HG02870 (cell line): ENCODE measurements at regions not wholly inside any gene's neighbourhood (a gene's known extent, or its start where the extent isn't known, plus 50 kb on each side); places are given as distances from the start of the nearest gene placed in this dataset.
"Not testable (repeated sequence)": the region's sequence is repeated elsewhere in the genome, so short reads cannot be mapped to it uniquely, and the experiment has no call there.

Experiments used
- ATAC-seq: cut with Tn5 transposase; IDR thresholded peaks from one replicate; pipeline ENCODE4 v1.9.1; 2021; ENCODE audit warnings: mild to moderate bottlenecking, moderate library complexity; ENCODE audit not compliant: unreplicated experiment

DNA sequence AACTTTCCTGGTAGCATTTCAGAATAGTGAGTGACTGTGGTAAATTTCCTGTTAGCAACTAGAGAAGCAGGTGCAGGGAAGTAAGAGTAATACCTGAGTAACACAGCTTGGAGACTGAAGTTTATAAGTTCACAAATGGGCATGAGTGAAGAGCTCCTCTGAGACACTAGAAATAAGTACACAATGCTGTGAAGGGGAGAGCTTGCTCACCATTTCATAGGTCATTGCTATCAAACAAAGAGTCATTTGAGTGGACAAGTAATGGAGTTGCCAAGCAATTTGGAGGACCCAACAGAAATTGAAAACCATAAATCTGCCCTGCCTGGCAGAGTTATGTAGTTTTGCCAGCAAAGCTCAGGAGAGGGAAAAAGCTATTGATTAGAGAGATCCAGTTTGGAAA is 523.6 kb downstream of the TRAM1L1 start:
- ATAC-seq: no peak

DNA sequence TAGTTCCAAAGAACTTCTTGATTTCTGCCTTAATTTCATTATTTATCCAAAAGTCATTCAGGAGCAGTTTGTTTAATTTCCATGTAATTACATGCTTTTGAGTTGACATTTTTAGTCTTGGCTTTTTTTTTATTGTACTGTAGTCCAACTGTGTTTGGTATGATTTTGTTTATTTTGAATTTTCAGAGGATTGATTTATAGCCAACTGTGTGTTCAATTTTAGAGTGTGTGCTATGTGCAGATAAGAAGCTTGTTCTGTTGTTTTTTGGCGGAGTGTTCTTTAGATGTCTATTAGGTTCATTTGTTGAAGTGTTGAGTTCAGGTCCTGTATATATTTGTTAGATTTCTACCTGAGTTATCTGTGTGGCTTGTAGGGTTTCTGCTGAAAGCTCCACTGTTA is 533.6 kb downstream of the TRAM1L1 start:
- ATAC-seq: no peak

DNA sequence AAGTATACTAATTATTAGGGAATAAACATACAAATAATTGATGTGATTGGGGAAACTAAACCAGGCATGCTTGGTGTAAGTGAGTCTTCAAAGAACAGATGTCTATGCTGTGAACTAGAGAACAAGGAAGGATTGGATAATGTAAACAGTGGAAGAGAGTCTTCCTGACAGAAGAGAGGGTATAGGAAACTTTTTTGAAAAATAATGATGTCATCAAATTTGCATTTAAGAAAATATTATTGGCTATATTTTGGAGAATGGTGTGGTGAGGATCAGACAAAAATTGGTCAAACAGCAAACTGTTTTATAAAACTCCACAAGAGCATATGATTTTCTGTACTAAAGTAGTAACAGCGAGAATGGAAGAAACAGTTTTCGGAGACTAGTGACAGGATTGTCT is 537.7 kb downstream of the TRAM1L1 start:
- no peak for ATAC-seq

DNA sequence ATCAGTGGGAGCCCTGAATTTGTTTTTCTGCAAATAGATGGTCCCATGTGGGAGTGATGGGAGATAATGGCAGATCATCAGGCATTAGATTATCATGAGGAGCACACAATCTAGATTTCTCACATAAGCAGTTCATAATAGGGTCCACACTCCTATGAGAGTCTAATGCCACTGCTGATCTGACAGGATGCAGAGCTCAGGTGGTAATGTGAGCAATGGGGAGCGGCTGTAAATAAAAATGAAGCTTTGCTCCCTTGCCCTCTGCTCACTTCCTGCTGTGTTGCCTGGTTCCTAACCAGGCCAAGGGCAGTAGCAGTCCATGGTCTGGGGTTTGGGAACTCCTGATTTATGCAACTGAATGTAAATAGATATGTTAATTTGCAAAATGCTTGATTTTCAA is 538.6 kb downstream of the TRAM1L1 start:
- no peak for ATAC-seq

DNA sequence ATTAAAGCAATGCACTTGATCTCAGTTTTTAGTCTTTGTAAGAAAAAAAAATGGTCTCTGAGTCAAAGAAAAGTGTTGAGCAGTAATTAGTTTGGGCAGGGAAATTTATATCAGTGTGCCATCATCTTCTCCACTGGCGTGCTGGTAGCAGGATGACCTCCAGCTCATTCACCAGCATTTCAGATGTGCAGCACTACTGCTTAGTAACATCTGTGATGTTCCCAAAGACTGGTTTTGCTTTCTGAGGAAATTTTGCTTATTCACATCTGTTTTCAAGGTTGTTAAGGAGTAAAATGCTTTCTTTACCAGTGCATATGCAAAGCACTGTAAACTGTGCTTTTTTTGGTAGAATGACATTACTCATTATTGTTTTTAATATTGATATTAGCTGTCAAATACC is 540.4 kb downstream of the TRAM1L1 start:
- ATAC-seq: no peak

DNA sequence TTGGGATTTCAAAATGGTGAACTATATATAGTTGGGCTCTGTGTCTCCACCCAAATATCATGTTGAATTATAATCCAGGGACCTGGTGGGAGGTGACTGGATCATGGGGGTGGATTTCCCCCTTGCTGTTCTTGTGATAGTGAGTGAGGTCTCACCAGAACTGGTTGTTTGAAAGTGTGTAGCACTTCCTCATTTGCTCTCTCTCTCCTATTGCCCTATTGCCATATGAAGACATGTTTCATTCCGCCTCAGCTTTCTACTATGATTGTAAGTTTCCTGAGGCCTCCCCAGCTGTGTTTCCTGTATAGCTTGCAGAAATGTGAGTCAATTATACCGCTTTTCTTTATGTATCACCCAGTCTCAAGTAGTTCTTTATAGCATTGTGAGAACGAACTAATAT is 545.6 kb downstream of the TRAM1L1 start:
- no peak for ATAC-seq

DNA sequence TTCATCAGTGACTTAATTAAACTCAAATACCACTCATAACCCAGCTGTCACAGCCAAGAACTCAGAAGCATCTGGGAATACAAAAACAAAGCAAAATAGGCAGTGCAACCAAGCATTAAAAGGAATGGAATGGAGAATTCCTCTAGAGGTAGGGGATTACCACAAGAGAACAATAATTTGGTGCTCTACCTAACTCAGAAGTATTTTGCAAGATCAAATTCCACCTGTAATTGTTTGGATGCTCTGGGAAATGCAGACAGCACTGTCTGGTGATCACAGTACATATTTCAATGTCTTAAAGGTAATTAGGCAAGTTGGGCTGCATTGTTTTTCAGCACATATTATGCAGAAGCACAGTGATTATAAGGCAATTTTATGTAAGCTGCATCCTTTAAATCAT is 547.5 kb downstream of the TRAM1L1 start:
- no peak for ATAC-seq

DNA sequence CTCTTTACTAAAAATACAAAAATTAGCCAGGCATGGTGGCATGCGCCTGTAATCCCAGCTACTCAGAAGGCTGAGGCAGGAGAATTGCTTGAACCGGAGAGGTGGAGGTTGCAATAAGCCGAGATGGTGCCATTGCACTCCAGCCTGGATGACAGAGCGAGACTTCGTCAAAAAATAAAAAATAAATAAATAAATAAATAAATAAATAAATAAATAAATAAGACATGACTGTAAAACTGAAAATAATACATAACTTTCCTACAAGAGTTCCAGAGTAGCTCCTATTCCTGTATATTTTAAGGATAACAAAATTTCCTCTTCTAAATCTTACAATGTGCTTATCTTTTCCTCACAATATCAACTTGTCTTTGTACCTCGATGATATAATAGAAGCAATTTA is 549.4 kb downstream of the TRAM1L1 start:
- ATAC-seq: not testable (repeated sequence)

DNA sequence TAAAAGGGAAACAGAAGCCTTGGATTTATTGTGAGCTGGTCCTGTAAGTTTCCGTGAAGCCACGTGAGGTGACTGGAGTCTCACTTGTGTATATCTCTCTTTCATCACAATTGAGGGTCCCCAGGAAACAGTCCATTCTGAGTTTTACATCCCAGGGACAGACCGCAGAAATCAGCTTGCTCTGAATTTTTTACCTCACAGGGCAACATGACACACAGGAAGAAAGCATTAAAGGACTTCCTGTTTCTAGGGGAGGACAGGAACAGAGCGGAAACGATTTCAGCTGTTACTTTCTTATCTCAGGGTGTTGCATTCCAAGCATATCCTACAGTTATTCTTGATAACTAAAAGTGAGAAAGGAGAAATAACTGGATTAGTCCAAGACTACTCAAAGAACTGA is 553.5 kb downstream of the TRAM1L1 start:
- ATAC-seq: no peak

DNA sequence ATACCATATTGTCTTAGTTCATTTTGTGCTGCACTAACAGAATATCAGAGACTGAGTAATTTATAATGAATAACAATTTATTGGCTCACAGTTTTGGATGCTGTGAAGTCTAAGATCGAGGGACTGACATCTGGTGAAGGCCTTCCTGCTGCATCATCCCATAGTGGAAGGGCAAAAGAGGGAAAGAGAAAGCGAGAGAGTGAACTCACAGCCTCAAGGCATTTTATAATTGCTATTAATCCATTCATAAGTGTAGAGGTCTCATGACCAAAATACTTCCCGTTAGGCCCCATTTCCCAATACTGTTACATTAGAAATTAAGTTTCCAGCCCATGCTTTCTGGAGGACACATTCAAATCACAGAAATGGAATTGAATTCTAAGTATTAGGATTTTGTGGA is 554.4 kb downstream of the TRAM1L1 start:
- no peak for ATAC-seq

DNA sequence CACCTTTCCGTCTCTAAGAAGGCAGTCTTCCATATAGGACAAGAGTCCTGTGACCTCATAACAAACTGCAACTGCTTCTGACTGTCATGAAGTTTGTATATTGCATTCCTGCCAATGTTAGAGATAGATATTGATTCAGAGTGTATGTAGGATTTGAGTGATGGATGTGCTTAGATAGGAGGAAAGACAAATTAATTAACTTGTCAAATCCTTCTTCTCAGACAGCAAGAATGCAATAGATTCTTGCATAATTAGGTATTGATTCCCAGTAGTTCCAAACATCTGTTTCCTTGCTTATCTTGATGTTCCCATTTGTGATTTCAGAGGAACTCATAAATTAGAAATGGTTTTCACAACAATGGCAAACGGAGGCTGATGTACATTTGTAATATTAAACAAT is 555.3 kb downstream of the TRAM1L1 start:
- no peak for ATAC-seq

DNA sequence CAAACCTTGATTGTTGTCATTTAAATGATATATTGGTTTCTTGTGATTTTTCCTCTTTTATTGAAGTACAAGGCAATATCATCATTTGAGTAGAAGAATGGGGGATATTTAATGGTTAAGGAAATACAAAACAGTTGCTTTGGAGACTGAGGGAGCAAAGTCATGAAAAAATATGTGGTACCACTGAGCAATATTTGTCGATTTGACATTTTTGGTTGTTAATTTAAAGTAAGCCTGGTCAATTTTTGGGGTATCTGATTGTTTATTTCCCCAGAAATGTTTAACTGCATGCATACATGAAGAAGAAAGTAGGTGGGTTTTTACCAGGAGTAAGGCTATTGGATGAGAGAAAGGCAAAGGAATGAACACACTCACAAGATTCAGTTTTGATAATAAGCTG is 556.2 kb downstream of the TRAM1L1 start:
- ATAC-seq: no peak

DNA sequence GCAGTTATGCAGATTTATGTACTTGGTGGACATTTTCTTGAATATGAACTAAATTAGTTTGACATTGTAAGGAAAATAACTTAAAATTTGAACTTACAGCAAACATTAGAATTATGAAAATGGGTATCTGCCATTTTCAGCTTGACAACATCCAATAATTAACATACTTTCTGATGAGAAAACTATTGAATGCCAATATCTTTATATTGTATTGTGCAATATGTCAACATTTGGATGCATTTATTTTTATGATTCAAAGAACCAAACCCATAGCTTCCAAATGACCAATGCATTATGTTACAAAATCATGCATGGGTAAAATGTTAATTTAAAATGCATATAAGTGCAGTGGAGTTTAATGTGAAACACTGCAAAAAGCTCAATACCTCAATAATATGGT is 562.5 kb downstream of the TRAM1L1 start:
- no peak for ATAC-seq

DNA sequence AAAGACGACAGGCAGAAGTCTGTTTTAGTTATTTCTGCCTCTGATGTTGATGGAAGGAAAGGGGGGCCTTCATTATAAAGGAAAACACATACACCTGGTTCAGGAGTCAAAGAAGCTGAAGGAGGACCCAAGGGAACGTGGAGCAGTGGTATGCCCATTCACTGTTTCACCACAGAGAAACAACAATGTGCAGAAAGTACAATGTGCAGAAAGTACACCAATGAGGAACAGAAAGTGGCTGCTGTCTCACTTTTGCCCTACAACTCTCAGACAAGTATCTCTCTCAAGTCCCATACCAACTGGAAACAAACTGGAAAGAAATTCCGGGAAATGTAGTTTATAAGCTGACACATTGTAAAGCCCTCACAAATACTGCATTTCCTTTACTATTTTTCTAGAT is 564.5 kb downstream of the TRAM1L1 start:
- ATAC-seq: no peak

DNA sequence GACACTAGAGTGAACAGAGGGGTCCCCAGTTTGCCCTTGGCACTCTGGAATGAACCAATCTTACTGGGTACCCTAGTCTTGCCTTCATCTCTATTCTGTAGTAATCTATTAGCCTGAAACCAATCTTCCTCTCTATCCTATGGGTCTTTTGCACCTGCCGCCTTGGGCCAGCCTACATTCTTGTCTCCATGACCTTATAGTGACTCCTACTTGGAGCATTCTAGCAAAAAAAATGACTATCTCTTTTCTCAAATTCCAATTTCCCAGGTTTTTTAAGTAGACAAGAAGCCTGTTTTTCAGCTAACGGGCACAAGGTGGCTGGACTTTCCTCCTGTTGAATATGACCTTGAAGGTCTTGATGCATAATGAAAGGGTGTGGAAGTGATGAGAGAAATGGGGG is 568.7 kb downstream of the TRAM1L1 start:
- no peak for ATAC-seq

DNA sequence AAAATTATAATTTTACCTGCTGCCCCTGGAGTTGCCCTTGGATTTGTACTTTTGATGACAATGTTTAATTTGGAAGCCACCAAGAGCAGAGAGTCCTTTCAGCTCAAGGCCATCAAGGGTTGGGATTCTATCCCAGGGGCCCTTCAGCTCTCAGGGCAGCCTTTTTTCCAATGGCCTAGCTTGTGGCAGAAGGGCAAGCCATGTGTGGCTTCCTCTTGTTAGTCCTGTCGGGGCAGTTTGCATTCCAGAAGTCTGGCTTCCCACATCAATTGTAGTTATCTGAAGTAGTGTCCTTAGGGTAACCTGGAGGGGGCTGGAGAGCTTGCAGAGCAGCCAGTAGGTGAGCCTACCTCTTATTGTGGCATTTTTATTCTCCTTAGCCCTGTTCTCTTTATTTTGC is 569.4 kb downstream of the TRAM1L1 start:
- no peak for ATAC-seq

DNA sequence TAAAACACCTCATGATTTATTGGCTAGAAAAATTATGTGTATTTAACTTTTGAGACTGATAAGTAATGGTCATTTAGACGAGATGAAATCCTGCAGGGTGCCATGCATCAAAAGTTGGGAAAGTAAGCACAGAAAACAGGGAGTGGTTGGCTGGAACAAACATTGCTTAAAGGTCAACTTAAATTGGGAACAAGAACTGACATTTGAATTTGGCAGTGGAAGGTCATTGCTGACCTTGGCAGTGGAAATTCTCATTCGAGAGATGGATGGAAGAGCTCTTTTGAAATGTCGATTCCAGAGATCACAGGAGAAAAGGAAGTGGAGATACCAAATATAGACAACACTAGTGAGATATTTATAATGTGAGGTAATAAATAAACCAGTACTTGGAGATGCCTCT is 572.8 kb downstream of the TRAM1L1 start:
- no peak for ATAC-seq

DNA sequence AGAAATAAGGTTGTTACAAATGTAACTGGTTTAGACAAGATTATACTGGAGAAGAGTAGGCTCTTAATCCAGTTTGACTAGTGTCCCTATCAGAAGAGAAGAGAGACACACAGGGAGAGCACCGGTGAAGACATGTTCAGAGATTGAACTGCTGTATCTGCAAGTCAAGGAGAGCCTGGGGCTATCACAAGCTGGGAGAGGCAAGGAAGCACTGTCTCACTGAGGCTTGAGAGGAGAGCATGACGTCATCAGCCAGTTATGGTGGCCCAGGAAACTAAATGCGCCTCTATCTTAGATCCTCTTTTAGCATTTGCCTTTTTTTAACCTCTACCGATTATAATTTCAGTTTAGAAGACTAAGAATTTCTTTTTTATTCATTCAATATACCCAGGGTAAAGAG is 583.4 kb downstream of the TRAM1L1 start:
- ATAC-seq: no peak

DNA sequence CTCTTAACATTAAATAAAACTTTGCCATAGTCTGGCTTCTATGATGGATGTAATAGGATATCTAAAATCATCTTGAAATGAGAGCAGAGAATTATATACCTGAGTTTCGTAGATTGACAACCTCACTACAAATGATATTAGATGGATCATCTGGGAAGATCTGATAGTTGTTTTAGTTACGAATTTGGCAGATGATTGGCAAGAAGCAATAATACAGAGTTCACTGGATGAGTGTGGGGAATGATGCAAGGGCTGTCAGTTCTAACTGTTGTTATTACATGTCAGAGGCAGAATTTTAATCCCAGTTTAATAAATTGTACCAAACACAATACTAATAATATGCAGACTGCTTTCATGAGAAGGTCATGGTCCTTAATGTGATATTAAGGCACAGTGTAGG is 585.2 kb downstream of the TRAM1L1 start:
- no peak for ATAC-seq

DNA sequence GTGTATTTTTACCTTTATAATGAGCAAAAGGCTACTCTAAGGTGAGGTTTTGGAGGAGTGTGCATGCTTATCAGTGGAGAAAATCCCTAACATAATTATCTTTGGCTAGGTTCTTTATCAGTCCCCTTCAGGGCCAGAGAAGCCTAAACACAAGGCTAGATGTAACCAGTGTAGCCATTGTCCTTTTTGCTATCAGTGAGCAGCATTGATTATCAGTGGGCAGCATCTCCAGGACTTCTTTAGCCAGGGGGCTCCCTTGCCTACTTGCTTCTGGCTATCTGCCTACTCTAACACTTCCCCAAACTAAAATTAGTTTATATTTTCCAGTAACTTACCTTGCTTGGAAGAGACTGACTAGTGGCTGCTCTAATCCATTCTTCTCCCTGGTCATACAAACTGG is 595.6 kb downstream of the TRAM1L1 start:
- no peak for ATAC-seq

DNA sequence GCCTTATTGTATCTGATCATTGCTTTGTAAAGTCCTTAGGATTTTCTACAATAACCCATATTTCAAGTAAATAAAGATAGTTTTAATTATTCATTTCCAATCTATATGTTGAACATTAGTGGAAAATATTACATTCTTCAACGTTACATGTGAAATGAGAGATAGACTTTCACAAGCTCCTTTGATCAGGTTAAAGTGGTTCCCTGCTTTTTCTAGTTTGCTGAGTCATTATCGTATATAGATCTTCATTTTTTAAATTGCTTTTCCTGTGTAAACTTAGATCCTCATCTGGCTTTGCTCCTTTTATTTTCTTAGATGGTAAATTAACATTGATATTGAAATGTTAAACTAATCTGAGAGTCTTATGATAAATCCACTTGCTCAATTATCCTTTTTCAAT is 599.0 kb downstream of the TRAM1L1 start:
- no peak for ATAC-seq

DNA sequence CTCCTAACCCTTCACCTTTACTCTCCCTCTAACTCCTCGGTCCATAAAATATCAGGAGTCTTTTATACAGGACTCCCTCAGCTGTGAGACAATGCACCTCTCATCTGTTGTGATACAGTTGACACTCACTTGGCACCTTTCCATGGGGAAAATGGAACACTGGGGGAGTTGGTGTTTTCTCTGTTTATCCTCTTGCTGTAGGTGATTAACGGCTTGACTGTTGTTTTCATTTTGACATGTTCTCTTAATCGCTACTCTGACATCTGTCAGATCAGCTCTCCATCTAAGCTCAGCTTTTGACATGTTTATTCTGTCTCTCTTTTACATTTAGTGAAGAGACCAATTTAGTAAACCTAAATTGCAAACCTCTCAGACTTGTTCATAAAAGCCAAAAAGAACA is 604.8 kb downstream of the TRAM1L1 start:
- ATAC-seq: no peak

DNA sequence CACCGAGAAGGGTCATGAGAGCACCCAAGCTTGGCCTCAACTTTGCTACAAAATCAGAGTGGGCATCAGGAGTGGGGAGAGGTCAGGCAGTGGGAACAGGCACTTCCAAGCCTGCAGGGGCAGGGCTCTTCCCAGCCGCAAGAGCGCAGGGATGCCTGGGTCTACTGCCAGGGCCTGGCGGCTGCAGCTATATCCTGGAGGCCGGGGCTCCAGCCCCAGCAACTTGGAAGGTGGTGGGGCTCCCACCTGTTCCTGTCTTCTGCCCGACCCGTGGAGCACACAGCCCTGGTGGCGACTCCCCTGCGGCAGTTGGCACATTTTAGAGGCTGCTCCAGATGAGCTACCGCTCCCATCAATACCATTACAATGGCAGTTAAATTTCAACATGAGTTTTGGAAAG is 607.0 kb downstream of the TRAM1L1 start:
- ATAC-seq: no peak

DNA sequence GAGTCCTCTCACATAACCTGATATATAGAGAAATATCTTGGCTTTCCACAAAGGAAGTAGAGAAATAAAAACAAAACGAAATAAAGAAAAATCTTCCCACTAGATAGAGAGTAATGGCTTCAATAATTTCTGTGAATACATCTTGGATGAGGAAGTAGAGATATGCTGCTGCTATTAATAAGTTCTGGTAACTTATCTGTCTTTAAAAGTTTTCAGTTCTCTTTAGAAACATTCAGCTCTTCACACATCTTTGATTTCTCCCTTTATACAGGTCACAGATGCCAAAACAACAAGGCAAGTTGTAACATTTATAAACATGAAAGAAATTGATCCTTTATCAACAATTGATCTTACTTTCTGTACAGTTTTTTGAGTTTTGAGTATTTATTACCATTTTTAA is 615.8 kb downstream of the TRAM1L1 start:
- ATAC-seq: peak; percentile 73
